BLaER1 (cell line): ENCODE measurements at regions not wholly inside any gene's neighbourhood (a gene's known extent, or its start where the extent isn't known, plus 50 kb on each side); places are given as distances from the start of the nearest gene placed in this dataset.
A peak's percentile ranks its signal among the peaks of the same experiment; 100 is the strongest.

Experiments
- H3K27ac ChIP-seq: shearing (Covaris generic); formaldehyde crosslinking; 2 replicates; pipeline ENCODE4 v1.8.1; 2022
- H3K27me3 ChIP-seq: shearing (Covaris generic); formaldehyde crosslinking; 2 replicates; pipeline ENCODE4 v1.8.1; 2022
- H3K36me3 ChIP-seq: shearing (Covaris generic); formaldehyde crosslinking; 2 replicates; pipeline ENCODE4 v1.8.1; 2022
- H3K4me1 ChIP-seq: shearing (Covaris generic); formaldehyde crosslinking; 2 replicates; pipeline ENCODE4 v1.8.1; 2022
- H3K4me2 ChIP-seq: shearing (Covaris generic); formaldehyde crosslinking; 2 replicates; pipeline ENCODE4 v1.8.1; 2022
- H3K4me3 ChIP-seq: shearing (Covaris generic); formaldehyde crosslinking; 2 replicates; pipeline ENCODE4 v1.8.1; 2022
- H3K9ac ChIP-seq: shearing (Covaris generic); formaldehyde crosslinking; 2 replicates; pipeline ENCODE4 v1.8.1; 2022
- H3K9me3 ChIP-seq: shearing (Covaris generic); formaldehyde crosslinking; 2 replicates; pipeline ENCODE4 v1.8.1; 2022
- H4K20me1 ChIP-seq: shearing (Covaris generic); formaldehyde crosslinking; 2 replicates; pipeline ENCODE4 v1.8.1; 2022
- Cebpa-rat ChIP-seq: shearing (Covaris generic); IDR thresholded peaks from 2 replicates; pipeline ENCODE4 v1.8.1; 2022

DNA sequence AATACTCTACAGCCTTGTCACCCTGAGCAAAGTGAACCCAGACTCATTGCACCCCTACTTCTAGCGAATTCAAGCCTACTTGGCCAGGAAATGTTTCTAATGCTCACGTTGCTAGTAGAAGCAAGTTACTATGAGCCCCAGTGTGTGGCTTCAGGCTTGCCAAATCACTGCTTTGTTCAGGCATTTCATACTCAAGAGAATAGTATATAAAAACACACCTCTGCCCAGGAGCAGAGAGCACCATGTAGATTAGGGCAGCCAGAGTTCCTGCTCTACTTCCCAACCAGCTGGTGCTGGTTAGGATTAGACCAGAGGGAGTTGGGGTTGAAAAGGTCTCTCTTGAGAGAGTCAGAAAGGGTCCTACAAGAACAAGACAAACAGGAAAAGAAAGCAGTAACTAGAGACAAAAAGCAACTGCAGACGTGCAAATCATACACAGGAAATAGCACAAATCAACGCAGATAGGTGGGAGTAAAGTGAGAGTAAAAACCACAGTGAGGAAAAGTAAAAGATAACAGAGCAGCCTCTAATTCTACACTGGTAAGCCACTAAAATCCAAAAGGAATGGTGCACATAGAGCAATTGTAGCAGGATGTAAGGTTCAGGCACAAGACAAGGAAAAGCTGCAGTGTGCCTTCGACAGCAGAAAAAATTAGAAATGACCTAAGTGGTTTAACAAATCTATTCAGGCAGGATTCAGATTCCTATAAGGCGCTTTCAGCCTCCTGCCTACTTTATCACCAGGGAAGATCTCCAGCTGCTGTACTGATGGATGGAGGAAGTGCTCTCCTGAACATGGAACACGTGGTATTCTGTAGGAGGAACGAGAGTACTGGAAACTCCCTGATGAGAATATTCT is 49.6 kb upstream of the KIF2A start:
- peaks cover 8% of the 10 kb centered on the region; the same call in 1 of the 2 replicates for H3K9me3 ChIP-seq
- no peaks in the 10 kb centered on the region for H4K20me1 ChIP-seq
- no peaks in the 10 kb centered on the region for H3K27me3 ChIP-seq
- H3K4me2 ChIP-seq = peak overlapping the region; percentile 77
- peaks cover 55% of the 10 kb centered on the region for H3K4me1 ChIP-seq
- peak overlapping the region; percentile 18; the same call in 1 of the 2 replicates for H3K4me3 ChIP-seq
- H3K27ac ChIP-seq = peak overlapping the region; percentile 68
- no peaks in the 10 kb centered on the region for H3K36me3 ChIP-seq
- H3K9ac ChIP-seq = peak overlapping the region; percentile 58; the same call in 1 of the 2 replicates
- TF ChIP-seq Cebpa-rat = no peak
